HL-60 (cell line): ENCODE measurements at regions not wholly inside any gene's neighbourhood (a gene's known extent, or its start where the extent isn't known, plus 50 kb on each side); places are given as distances from the start of the nearest gene placed in this dataset.

Source experiments
- DNase-seq, 2 experiments: peaks; one replicate each; pipeline ENCODE4 v3.0.0-alpha.2; 2010 to 2020; ENCODE audit warnings: low read depth in 1 of 2, low spot score in 1 of 2
- H3K27ac ChIP-seq: fragments of 250-450 bp; sonication (Bioruptor Pico); replicated peaks from 2 replicates; pipeline ENCODE4 v1.5.1; 2020; ENCODE audit warnings: mild to moderate bottlenecking, moderate library complexity
- H3K27me3 ChIP-seq: fragments of 250-450 bp; sonication (Bioruptor Pico); 2 replicates; pipeline ENCODE4 v1.5.1; 2021; ENCODE audit warnings: mild to moderate bottlenecking, moderate library complexity; ENCODE audit not compliant: insufficient read depth, poor library complexity, severe bottlenecking
- H3K4me3 ChIP-seq: replicated peaks from 2 replicates; pipeline ENCODE4 v1.5.1; 2011; ENCODE audit warnings: mild to moderate bottlenecking, control low read depth, low read length; ENCODE audit not compliant: insufficient read depth
- CTCF ChIP-seq: IDR thresholded peaks from one replicate; pipeline ENCODE4 v1.5.1; 2011; ENCODE audit warnings: low read length, control low read depth, inconsistent platforms; ENCODE audit not compliant: insufficient read depth
- GABPA ChIP-seq: IDR thresholded peaks from 2 replicates; pipeline ENCODE4 v1.6.1; 2012; ENCODE audit warnings: low read depth
- POLR2AphosphoS5 ChIP-seq: IDR thresholded peaks from 2 replicates; pipeline ENCODE4 v1.6.1; 2012; ENCODE audit warnings: low read depth
- REST ChIP-seq: IDR thresholded peaks from 2 replicates; pipeline ENCODE4 v1.6.1; 2012; ENCODE audit warnings: low read depth; ENCODE audit not compliant: insufficient replicate concordance
- SPI1 ChIP-seq: IDR thresholded peaks from 2 replicates; pipeline ENCODE4 v1.6.1; 2012; ENCODE audit warnings: low read depth, mild to moderate bottlenecking, borderline replicate concordance

- Histone ChIP-seq H3K27ac (no peak overlapping the region), H3K27me3 (peaks cover 21% of the 10 kb centered on the region), H3K4me3 (no peak overlapping the region)
- TF ChIP-seq SPI1 (no peak), REST (no peak), CTCF (no peak), POLR2AphosphoS5 (no peak), GABPA (no peak)
- DNase-seq: no peak
These were observed 65.8 kb upstream of the CIBAR2 start for GRCh38 chr16:85178006-85178591.

GRCh38 chr16:85178596-85178995 lies 66.3 kb upstream of the CIBAR2 start:
- Histone ChIP-seq H3K27ac (no peak overlapping the region), H3K27me3 (peaks cover 16% of the 10 kb centered on the region), H3K4me3 (no peak overlapping the region)
- TF ChIP-seq POLR2AphosphoS5: no peak
- no peak for TF ChIP-seq GABPA
- TF ChIP-seq CTCF: no peak
- no peak for TF ChIP-seq REST
- no peak for TF ChIP-seq SPI1
- no peak for DNase-seq

- Histone ChIP-seq H3K27me3 (peaks cover 12% of the 10 kb centered on the region), H3K27ac (no peak overlapping the region), H3K4me3 (no peak overlapping the region)
- TF ChIP-seq CTCF: no peak
- TF ChIP-seq REST: no peak
- no peak for TF ChIP-seq GABPA
- TF ChIP-seq POLR2AphosphoS5: no peak
- no peak for DNase-seq
These were observed 67.2 kb upstream of the CIBAR2 start for GRCh38 chr16:85179344-85180046.
